ENCODE measurements at regions not wholly inside any gene's neighbourhood (a gene's known extent, or its start where the extent isn't known, plus 50 kb on each side); places are given as distances from the start of the nearest gene placed in this dataset.

GRCh38 chr14:56918849-56919574 is 108.7 kb upstream of the OTX2 start:
- DNase-seq (ENCODE audit: low read depth in 2 of 2) = no peak

- no peak for DNase-seq (ENCODE audit: low read depth in 2 of 2)
These were observed 95.0 kb upstream of the OTX2 start for GRCh38 chr14:56905282-56905681.

- DNase-seq (ENCODE audit: low read depth in 2 of 2) = no peak
These were observed 93.2 kb upstream of the OTX2 start for GRCh38 chr14:56903304-56903969.

DNA sequence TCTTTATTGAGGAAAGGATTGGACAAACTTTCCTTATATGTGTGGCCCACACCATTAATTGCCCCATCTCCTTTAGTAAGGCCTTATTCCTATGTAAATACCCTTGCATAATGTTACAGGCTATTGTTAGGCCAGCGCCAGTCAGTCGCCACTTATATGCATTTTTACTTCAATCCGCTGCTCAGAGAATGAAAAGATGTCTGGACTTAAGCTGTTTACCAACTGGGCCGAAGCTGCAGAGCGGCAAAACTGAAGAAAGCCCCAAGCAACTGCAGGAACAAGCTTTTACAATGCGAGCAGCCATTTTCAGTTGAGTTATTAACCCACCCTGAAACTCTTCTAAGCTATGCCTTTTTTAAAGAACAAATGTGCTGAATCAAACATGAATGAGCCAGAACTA is 92.1 kb upstream of the OTX2 start:
- no peak for DNase-seq (ENCODE audit: low read depth in 2 of 2)

DNA sequence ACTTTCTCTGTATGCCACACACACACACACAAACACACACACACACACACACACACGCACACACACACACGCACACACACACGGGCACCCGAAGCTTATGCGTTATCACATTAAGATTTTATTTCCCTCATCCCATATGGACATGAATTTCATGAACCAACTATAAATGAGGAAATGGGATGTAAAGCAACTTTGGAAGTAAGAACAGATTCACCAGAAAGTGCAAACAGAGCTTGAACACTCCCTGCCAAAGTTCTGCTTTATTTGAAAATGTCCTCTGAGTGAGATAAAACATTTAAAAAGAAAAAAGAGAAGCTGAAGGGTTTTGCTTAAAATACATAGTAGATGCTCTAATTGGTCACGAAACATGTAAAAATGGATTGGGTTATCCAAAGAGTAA is 90.4 kb upstream of the OTX2 start:
- DNase-seq (ENCODE audit: low read depth in 2 of 2) = no peak

DNA sequence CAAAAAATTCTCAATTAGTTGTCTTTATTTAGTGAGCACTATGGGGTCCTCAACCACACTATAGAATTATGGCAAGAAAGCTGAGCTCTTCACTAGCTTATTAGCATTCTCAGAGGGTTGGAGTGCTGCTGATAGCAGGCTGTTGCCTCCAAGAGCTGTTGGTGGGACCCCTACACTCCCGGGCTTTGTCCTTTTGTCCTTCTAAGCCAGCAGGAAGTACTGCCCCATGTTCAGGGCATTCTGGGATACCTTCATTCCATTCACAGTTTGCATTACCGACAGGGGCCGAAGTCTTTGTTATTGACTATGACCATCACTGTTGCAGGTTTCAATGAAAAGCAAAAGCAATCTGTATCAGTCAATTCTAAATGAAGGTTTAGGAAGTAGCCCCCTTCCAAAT is 89.5 kb upstream of the OTX2 start:
- no peak for DNase-seq (ENCODE audit: low read depth in 2 of 2)

DNA sequence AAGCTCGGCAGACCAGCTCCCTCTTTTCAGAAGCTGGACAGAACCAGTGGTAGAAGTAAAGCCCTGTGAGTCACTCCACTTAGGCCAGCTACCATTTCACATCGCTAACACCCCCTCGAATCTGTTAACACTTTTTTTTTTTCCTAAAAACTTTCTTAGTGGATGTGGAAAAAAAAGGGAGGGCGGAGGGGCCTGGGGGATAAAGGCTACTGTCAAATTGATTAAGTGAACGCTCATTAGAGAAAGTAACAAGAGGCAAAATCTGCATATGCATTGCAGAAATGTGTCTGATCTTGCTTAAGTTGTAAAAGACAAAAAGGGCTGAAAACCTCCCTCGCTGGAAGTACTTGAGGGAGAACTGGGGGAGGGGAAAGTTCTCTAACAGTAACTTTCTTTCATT is 86.6 kb upstream of the OTX2 start:
- DNase-seq (ENCODE audit: low read depth in 2 of 2) = no peak

DNA sequence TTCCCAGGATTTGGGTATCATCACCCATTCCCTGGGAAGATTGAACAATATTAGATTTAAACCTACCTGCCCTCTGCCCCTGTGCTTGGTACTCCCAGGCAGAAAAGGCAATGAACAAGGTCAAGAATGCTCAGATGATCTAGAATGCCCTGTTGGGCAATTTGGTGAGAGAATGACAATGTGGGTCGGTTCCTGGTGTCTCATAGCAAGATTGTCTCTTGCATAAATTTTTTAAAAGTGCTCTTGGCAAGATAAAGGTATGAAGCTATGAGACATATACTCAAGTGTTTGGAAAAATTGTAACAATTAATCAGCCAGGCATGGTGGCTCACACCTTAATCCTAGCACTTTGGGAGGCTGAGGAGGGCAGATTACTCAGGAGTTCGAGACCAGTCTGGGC is 86.0 kb upstream of the OTX2 start:
- DNase-seq (ENCODE audit: low read depth in 2 of 2) = no peak

- no peak for DNase-seq (ENCODE audit: low read depth in 2 of 2)
These were observed 84.9 kb upstream of the OTX2 start for GRCh38 chr14:56895154-56895553.

GRCh38 chr14:56894591-56894991 is 84.3 kb upstream of the OTX2 start:
- no peak for DNase-seq (ENCODE audit: low read depth in 2 of 2)

DNA sequence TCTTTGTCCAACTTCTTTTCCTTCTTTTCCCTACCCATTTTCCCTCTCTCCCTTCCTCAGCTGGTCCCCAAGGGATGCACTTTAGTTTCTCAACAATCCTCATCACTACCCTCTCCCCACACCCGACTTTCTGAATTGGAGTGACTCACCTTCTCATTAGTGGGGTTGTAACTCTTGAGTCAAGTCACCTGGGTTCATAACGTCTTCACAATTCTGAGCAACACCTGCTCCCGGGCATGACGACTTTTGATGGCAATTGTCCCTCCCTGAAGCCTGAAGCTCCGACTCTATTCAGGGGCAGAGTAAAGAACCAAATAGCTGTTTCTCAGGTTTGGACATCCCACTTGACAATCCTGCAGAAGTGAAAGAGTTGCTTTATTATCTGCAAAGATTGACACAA is 82.7 kb upstream of the OTX2 start:
- no peak for DNase-seq (ENCODE audit: low read depth in 2 of 2)

DNA sequence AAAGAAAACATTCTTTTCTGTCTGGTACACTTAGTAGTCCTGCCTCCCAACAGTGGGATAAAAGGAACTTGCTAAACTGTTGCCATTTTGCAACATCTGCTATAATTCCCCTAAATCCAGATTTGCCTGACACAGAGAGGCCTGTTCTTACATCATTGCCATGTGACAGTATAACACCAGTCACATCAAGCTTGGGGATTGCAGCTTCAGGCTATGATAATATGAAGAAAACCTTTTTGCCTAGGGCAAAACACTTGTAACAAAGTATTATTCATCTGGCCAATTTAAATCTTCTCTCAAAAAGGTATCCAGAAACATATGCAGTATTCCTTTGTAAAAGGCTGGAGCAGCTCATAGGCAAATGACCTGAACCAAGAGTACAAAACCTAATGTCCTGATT is 80.9 kb upstream of the OTX2 start:
- no peak for DNase-seq (ENCODE audit: low read depth in 2 of 2)

GRCh38 chr14:56889705-56890104 is 79.4 kb upstream of the OTX2 start:
- DNase-seq (ENCODE audit: low read depth in 2 of 2) = no peak

DNA sequence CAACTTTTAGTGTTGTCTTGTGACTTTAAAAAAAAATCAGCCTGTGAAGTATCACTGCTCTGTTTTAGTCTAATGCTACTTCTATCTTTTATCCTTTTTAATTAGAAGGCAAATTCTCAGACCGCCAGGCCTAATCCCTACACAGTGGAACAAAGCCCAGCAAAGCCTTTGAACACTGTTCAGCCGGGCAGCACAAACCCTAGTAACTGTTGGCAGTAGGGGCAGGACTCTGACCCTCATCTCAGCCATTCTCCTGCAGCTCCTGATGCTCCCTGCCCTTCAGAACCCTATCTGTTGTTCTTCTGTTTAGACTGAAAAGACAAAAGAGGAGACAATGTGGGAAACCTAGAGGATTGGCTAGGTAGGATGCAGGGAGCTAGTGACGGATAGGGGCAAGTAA is 78.0 kb upstream of the OTX2 start:
- DNase-seq (ENCODE audit: low read depth in 2 of 2) = no peak

- DNase-seq (ENCODE audit: low read depth in 2 of 2) = no peak
These were observed 76.9 kb upstream of the OTX2 start for GRCh38 chr14:56887216-56887615.

- DNase-seq (ENCODE audit: low read depth in 2 of 2) = no peak
These were observed 76.3 kb upstream of the OTX2 start for GRCh38 chr14:56886471-56887062.

- no peak for DNase-seq (ENCODE audit: low read depth in 2 of 2)
These were observed 75.5 kb upstream of the OTX2 start for GRCh38 chr14:56885825-56886224.

DNA sequence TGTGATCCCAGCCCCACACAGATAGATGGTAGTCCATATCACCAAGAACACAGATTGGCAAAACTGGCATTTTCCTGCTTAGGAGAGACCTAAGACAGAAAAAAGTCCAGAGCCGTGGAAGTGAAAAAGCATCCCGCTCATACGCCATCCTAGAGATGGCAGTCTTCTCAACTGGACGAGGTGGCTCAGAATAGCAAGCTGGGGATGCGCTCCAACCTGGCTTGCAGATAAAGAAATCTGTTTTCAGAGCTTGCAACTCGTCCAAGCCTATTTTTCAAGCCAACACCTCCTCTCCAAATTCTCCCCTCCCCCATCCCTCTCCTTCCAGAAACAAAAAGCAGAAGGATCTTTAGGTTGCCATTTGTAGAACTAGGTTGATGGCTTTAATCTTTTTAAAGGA is 74.3 kb upstream of the OTX2 start:
- no peak for DNase-seq (ENCODE audit: low read depth in 2 of 2)

DNA sequence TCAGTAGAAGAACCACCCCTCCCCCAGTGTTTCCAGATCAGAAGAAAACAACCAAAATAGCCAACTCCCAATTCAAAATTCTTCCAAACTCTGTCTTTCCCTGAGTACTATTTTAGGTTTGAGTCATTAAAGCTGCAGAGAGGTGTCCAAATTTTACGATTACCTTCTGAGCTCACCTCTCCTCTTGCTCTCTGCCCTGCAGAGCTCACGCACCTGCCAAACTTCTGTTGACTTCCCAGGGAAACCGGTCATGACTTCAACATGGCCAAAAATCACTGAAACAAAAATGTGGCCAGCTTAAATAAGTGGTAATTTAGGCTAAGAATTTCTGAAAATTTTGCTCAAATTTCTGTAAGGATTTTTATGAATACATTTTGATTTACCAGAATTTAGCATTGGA is 70.9 kb upstream of the OTX2 start:
- no peak for DNase-seq (ENCODE audit: low read depth in 2 of 2)

- no peak for DNase-seq (ENCODE audit: low read depth in 2 of 2)
These were observed 68.5 kb upstream of the OTX2 start for GRCh38 chr14:56878766-56879165.

DNA sequence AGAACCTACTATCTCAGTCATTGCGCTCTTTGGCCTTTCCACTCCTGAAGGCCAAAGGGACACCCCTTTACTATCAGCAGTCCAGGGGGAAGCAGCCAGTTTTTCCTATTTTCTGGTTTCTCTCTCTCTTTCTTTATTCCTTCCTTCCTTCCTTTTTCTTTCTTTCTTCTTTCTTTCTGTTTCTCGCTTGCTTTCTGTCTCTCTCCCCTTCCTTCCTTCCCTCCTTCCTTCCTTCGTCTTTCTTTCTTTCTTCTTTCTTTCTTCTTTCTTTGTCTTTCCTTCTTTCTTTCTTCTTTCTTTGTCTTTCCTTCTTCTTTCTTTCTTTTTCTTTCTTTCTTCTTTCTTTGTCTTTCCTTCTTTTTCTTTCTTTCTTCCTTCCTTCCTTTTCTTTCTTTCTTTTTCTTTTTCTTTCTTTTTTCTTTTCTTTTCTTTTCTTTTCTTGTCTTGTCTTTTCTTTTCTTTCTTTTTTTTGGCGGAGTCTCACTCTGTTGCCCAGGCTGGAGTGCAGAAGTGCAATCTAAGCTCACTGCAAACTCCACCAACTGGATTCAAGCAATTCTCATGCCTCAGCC is 64.9 kb upstream of the OTX2 start:
- no peak for DNase-seq (ENCODE audit: low read depth in 2 of 2)

DNA sequence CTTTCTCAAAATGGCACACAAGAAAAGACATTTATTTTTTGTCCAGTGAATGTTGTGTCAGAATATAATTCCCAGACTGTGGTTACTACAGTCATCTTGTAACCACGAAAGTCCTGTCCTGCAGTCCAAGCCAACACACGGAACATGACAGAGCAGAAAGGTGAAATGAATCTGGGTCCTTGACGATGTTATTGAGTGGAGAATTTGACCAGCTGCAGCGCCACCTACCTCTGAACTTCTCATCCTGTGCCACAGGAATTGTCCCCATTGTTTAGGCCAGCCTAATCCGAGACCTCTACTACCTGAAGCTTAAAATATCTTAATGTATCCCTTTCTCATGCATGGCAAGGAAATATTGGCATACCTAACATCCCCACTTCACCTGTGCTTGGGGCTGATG is 64.1 kb upstream of the OTX2 start:
- DNase-seq (ENCODE audit: low read depth in 2 of 2) = no peak

DNA sequence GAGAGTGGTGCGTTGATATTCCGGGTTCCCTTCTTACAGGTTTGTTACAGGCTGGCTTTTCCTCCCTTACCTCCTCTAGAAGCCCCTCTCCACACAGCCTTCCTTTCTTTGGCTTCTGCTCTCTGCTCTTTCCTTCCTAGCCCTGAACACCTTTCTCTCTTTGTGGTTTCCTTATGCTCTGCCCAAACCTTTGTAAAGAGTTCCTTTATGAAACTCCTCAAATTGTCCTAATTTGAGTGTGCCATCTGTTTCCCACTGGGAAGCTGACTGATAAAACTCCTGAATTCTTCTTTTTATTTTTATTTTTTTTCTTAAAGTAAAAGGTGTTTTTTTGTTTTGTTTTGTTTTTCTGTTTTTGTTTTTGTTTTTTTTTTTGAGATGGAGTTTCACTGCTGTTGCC is 60.1 kb upstream of the OTX2 start:
- no peak for DNase-seq (ENCODE audit: low read depth in 2 of 2)

Data from stimulated activated CD4-positive, alpha-beta T cell treated with anti-CD3 and anti-CD28 coated beads, Interleukin-15, amount 100 ng/mL, for 48 hours (primary cell).